ENCODE measurements at regions not wholly inside any gene's neighbourhood (a gene's known extent, or its start where the extent isn't known, plus 50 kb on each side); places are given as distances from the start of the nearest gene placed in this dataset.

- DNase-seq (ENCODE audit: extremely low read depth in 1 of 2, low read depth in 1 of 2): no peak
Observed at GRCh38 chr2:176665086-176665485, 395.8 kb downstream of the MTX2 start.

DNA sequence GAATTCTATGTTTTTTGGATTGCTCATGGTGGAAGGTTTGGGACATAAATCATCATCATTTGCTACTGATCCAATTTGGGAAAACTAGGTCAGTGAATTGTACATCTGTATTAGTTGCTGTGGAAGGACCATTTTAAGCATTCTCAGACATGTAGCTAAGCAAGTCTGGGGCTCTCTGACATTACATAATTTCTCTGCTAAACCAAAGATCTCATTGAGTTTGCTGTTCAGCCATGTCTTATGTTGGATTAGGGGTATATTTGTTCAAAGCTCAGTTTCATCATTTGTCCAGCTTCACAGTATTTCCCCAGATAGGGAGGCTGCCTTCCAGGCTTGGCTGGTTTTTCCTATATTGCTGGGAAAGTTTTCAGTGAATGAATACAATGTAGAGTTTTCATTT is 399.7 kb downstream of the MTX2 start:
- no peak for DNase-seq (ENCODE audit: extremely low read depth in 1 of 2, low read depth in 1 of 2)

DNA sequence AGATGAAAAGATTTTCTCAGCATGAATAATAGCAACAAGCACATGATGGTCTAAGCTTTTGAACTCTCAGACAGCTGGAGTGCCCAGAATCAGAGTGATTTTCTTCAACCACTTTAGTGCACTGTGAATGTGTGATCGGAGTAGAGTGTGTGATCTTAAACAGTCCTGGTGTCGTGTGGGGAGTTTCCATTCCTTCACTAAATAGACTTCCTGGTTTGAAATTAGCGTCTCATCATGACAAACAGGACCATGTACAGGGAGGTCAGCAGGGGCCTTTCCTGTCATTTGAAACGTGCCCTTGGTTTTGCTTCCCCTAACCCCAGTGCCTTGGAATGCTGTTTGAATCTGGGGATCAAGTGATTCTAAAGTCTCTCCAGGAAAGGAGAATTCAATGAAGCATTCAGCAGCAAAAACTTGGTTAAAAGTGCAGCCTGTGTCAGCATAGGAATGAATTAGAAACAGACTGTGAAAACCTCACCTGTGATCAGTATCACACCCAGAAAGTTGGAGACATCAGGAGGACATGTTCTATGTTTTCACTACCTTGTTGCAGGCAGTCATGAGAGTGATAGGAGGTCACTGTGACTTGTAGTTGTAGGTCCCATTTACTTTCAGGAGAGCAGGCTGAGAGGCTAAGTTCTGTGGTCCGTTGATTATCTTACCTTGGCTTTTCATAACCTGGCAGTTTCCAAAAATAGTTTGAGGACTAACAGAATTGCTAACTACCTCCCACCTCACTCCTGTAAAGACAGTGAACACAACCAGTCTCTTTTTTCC is 400.3 kb downstream of the MTX2 start:
- DNase-seq (ENCODE audit: extremely low read depth in 1 of 2, low read depth in 1 of 2): no peak

GRCh38 chr2:176675271-176675949 is 406.2 kb downstream of the MTX2 start:
- no peak for DNase-seq (ENCODE audit: extremely low read depth in 1 of 2, low read depth in 1 of 2)

- no peak for DNase-seq (ENCODE audit: extremely low read depth in 1 of 2, low read depth in 1 of 2)
Observed at GRCh38 chr2:176677746-176678265, 408.6 kb downstream of the MTX2 start.

- DNase-seq (ENCODE audit: extremely low read depth in 1 of 2, low read depth in 1 of 2): no peak
Observed at GRCh38 chr2:176678571-176678970, 409.3 kb downstream of the MTX2 start.

- DNase-seq (ENCODE audit: extremely low read depth in 1 of 2, low read depth in 1 of 2): no peak
Observed at GRCh38 chr2:176679061-176679669, 409.9 kb downstream of the MTX2 start.

- no peak for DNase-seq (ENCODE audit: extremely low read depth in 1 of 2, low read depth in 1 of 2)
Observed at GRCh38 chr2:176680916-176681516, 411.8 kb downstream of the MTX2 start.

DNA sequence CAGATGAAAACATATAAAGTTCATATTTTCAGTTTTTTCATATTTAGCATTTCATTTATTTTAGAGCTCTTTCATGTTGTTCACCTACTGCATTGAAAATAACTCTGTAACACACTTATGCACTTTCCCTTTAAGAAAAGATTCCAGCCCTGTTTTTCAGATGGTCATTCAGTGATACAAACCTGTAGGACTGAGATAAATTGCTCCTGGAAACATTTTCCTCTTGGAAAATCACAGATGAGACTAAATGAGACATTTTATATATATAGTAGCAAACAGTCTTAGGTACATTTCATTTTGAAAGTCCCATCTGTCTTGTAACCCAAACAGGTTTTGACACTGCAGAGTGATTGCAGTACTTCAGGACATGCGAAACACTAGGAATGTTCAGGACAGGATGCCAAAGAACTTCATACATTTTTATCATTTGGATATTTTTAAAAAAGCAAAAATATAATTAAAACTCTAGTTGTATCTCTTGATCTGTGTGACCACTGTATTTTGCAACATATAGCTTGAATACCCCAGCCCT is 412.4 kb downstream of the MTX2 start:
- DNase-seq (ENCODE audit: extremely low read depth in 1 of 2, low read depth in 1 of 2): no peak

GRCh38 chr2:176682278-176682677 is 413.0 kb downstream of the MTX2 start:
- DNase-seq (ENCODE audit: extremely low read depth in 1 of 2, low read depth in 1 of 2): no peak

DNA sequence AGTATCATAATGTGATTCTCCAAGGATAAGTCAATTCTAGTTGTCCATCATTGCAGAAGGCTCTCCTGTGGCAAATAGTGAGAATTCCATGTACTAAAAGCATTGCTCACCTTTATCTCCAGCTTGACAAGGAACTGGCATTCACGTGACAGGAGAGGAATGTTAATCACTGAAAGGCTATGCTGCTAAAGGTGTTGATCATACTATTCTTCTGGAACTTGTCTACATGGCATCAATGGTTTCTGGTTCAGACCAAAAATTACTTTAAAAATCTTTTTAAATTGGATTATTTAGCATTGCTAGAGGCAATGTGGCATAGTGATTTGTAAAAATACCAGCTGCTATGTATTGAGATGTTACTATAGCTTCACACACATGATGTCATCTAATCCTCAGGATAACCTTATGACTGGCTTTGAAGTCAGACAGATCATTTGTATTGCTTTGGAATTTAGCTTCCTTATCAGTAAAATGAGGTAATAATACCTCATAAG is 414.4 kb downstream of the MTX2 start:
- DNase-seq (ENCODE audit: extremely low read depth in 1 of 2, low read depth in 1 of 2): no peak

DNA sequence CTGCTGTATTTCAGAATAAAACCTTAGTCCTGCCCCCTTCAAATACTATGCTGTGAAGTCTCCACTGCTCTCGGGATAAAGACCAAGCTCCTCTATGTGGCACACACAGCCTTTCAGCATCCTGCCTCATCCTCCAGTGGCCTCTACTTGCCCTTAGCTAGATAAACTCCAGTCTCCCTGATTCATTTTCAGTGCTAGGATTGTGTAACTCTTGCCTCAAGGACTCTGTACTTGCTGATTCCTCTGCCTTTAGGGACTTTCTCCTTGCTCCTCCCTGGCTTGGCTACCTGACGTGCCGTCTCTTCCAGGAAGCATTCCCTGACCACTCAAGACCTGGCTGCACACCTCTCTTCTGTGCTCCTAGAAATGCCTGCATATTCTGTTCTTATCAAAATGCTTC is 416.7 kb downstream of the MTX2 start:
- no peak for DNase-seq (ENCODE audit: extremely low read depth in 1 of 2, low read depth in 1 of 2)

- DNase-seq (ENCODE audit: extremely low read depth in 1 of 2, low read depth in 1 of 2): no peak
Observed at GRCh38 chr2:176686328-176686727, 417.1 kb downstream of the MTX2 start.

- DNase-seq (ENCODE audit: extremely low read depth in 1 of 2, low read depth in 1 of 2): no peak
Observed at GRCh38 chr2:176687342-176687741, 418.1 kb downstream of the MTX2 start.

- DNase-seq (ENCODE audit: extremely low read depth in 1 of 2, low read depth in 1 of 2): no peak
Observed at GRCh38 chr2:176687944-176688343, 418.7 kb downstream of the MTX2 start.

DNA sequence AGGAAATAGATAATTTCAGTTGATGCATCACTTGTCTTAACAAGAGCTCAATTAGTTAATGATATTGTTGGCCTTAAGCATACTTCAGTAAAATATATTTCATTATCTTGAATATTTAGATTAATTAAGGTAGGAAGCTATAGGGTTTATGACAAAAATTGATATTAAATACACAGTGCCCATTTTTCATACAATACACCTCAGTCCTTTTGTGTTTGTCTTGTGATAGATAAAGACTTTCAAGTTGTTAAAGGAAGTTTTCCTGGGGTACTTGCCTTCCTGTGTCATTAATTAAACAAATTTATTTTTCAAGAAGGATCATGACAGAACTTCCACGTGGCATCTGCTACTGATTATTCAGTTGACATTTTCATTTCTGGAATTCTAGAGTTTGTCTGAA is 420.5 kb downstream of the MTX2 start:
- no peak for DNase-seq (ENCODE audit: extremely low read depth in 1 of 2, low read depth in 1 of 2)

- no peak for DNase-seq (ENCODE audit: extremely low read depth in 1 of 2, low read depth in 1 of 2)
Observed at GRCh38 chr2:176691471-176691870, 422.2 kb downstream of the MTX2 start.

GRCh38 chr2:176692533-176692932 is 423.3 kb downstream of the MTX2 start:
- no peak for DNase-seq (ENCODE audit: extremely low read depth in 1 of 2, low read depth in 1 of 2)

DNA sequence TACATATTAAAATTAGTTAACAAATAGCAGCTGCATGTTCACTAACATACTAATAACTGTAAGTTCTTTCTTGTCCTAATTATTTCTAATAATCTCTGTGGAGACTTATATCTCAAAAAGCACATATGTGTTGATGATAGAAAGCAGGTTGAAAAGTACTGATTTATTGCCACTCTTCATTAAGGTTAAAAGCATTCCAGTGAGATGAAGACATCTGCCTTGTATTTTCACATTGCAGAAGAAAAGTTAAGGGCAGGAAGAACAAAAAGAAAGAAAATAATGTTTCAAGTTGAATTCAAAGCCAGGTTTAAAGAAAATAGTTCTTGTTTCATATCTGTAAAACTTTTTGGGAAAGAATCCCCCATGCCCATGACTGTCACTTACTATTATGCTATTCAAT is 429.9 kb downstream of the MTX2 start:
- no peak for DNase-seq (ENCODE audit: extremely low read depth in 1 of 2, low read depth in 1 of 2)

GRCh38 chr2:176699644-176700043 is 430.4 kb downstream of the MTX2 start:
- DNase-seq (ENCODE audit: extremely low read depth in 1 of 2, low read depth in 1 of 2): no peak

- DNase-seq (ENCODE audit: extremely low read depth in 1 of 2, low read depth in 1 of 2): no peak
Observed at GRCh38 chr2:176702131-176702530, 432.9 kb downstream of the MTX2 start.
